IPS DF 19.7 (cell line): ENCODE measurements at regions not wholly inside any gene's neighbourhood (a gene's known extent, or its start where the extent isn't known, plus 50 kb on each side); places are given as distances from the start of the nearest gene placed in this dataset.

Source experiments
- DNase-seq: peaks from one replicate; pipeline ENCODE4 v3.0.0-alpha.2; 2013; ENCODE audit warnings: low read depth, low spot score

GRCh38 chr1:21347072-21347581 is 56.9 kb upstream of the ECE1 start:
- DNase-seq = no peak

GRCh38 chr1:21346365-21347071 is 56.3 kb upstream of the ECE1 start:
- DNase-seq = no peak

- no peak for DNase-seq
Measured at GRCh38 chr1:21344750-21345443, 54.6 kb upstream of the ECE1 start.

- DNase-seq = no peak
Measured at GRCh38 chr1:21344098-21344749, 54.0 kb upstream of the ECE1 start.

GRCh38 chr1:21342961-21343838 is 52.9 kb upstream of the ECE1 start:
- no peak for DNase-seq

- DNase-seq = no peak
Measured at GRCh38 chr1:21341517-21342078, 51.3 kb upstream of the ECE1 start.

- DNase-seq = no peak
Measured at GRCh38 chr1:21341022-21341421, 50.8 kb upstream of the ECE1 start.

- DNase-seq = no peak
Measured at GRCh38 chr1:21340230-21340945, 50.1 kb upstream of the ECE1 start.
